Choroid plexus epithelial cell (primary cell): ENCODE measurements at regions not wholly inside any gene's neighbourhood (a gene's known extent, or its start where the extent isn't known, plus 50 kb on each side); places are given as distances from the start of the nearest gene placed in this dataset.

Experiments
- DNase-seq: peaks from one replicate; pipeline ENCODE4 v3.0.0-alpha.2; 2010; ENCODE audit warnings: low read depth
- H3K4me3 ChIP-seq: 2 replicates; pipeline ENCODE4 v1.5.1; 2011; ENCODE audit warnings: low read depth, mild to moderate bottlenecking, control low read depth, low read length, moderate library complexity
- TF ChIP-seq, protein P1 (sequence below): conservative IDR thresholded peaks from 2 replicates; pipeline ENCODE4 v1.5.1; 2011; ENCODE audit warnings: low read depth, mild to moderate bottlenecking, control low read depth, inconsistent platforms, low read length, moderate library complexity

DNA sequence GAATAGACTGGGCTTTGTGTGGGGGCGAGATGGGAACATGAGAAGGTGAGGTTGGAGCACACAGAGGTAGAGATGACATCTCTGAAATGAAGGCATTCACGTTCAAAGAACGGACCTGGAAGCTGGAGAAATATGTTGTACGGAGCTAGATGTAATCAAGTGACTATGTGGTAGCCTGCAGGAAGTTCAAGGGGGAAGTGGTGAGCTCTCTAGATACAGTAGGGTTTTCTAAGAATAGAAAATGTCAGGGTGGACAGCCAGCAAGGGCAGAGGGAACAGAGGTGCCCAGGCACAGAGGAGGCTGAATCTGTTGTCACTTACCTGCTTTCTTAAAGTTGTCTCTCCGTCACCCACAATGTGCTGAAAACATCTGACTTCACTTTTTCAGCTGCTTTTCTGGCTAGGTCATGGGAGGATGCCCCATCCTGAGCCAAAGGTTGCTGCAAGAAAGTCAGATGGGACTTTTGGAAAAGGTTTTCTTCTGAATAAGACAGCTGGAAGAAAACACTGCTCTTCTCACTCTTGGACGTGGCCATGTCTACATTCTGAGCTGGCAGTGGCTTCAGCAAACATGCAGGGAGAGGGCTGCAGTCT lies 171.5 kb upstream of the B3GAT1 start:
- DNase-seq, result no peak
- no peak overlapping the region for H3K4me3 ChIP-seq
- TF ChIP-seq, protein P1, sequence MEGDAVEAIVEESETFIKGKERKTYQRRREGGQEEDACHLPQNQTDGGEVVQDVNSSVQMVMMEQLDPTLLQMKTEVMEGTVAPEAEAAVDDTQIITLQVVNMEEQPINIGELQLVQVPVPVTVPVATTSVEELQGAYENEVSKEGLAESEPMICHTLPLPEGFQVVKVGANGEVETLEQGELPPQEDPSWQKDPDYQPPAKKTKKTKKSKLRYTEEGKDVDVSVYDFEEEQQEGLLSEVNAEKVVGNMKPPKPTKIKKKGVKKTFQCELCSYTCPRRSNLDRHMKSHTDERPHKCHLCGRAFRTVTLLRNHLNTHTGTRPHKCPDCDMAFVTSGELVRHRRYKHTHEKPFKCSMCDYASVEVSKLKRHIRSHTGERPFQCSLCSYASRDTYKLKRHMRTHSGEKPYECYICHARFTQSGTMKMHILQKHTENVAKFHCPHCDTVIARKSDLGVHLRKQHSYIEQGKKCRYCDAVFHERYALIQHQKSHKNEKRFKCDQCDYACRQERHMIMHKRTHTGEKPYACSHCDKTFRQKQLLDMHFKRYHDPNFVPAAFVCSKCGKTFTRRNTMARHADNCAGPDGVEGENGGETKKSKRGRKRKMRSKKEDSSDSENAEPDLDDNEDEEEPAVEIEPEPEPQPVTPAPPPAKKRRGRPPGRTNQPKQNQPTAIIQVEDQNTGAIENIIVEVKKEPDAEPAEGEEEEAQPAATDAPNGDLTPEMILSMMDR, result no peak

DNA sequence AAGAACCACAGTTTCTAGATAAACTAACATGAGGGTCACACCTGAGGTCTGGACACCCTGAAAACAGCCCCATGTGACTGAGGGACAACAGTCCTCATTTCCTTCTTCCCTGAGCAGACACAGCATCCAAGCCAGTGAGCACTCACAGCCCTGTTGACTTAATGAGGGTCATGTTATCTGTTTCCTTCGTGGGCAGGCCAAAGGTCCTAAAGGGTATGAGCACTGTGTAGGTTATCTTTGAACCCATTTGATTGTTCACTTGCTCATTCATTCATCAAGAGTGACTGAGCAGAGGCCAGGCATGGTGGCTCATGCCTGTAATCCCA lies 170.7 kb upstream of the B3GAT1 start:
- TF ChIP-seq, protein P1, result no peak
- no peak for DNase-seq
- no peak overlapping the region for H3K4me3 ChIP-seq

DNA sequence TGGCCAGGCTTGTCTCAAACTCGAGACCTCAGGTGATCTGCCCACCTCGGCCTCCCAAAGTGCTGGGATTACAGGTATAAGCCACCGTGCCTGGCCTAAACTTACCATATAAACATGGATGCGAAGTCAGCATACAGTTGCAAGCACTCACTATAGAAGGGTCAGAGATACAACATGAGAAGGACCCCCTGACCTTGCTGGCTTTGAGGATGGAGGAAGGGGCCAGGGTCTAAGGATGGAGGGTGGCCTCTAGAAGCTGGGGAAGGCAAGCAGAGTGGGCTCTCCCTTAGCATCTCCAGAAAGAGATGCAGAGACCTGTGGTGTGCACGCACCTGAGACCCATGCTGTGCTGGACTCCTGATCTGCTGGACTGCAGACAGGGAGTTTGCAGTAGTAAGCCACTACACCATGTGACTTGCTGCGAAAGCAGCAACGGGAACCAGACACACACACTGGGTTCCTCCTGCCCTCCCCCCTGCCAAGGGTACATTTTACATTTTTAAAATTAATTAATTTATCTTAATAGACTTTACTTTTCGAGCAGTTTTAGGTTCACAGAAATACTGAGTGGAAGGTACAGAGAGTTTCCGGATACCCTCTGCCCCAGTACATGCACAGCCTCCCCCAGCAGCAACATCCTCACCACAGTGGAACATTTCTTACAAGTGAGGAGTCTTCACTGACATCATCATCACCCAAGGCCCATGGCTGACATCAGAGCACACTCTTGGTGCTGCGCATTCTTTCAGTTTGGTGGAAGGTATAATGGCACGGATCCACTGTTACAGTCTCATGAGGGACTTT lies 170.1 kb upstream of the B3GAT1 start:
- no peak for DNase-seq
- no peak overlapping the region for H3K4me3 ChIP-seq
- TF ChIP-seq, protein P1, result no peak

DNA sequence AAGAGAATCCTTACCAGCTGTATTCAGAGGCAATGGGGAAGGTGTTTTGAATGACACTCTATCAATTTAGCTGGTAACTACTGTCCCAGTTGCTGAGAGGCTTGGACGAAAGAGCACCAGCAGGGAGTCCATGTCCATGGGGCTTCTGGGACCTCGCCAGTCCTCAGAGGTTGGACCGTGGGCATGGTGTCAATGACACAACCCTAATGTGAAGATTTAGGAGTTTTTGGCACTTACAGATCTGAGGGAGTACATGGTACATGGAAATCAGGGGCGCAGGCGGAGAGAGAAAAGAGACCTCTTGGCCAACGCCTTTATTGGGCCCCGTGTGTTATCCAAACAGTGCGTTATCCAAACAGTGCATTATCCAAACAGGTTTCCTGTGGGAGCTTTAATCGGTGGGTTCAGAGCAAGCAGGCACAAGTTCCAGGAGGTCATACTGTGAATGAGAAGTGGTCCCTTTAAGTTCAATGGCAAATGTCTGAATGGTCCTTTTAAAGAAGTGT lies 169.1 kb upstream of the B3GAT1 start:
- no peak overlapping the region for H3K4me3 ChIP-seq
- DNase-seq, result no peak
- TF ChIP-seq, protein P1, result no peak

DNA sequence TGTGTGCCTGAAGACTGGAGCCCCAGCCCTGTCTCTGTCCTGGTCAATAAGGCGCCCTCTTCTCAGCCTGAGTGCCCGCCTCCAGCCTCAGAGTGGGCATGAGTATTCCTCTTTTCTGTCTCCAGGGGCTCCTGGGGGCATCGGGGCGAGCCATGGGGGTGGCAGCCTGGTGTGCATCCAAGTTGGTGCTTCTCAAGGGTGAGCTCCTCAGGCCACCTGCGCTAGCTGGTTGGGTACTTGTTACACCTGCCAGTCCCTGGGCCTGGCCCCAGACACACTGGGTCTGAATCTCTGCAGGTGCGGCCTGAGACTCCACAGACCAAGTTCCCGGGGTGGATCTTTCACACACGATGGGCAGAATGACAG lies 168.6 kb upstream of the B3GAT1 start:
- DNase-seq, result no peak
- TF ChIP-seq, protein P1, result no peak

DNA sequence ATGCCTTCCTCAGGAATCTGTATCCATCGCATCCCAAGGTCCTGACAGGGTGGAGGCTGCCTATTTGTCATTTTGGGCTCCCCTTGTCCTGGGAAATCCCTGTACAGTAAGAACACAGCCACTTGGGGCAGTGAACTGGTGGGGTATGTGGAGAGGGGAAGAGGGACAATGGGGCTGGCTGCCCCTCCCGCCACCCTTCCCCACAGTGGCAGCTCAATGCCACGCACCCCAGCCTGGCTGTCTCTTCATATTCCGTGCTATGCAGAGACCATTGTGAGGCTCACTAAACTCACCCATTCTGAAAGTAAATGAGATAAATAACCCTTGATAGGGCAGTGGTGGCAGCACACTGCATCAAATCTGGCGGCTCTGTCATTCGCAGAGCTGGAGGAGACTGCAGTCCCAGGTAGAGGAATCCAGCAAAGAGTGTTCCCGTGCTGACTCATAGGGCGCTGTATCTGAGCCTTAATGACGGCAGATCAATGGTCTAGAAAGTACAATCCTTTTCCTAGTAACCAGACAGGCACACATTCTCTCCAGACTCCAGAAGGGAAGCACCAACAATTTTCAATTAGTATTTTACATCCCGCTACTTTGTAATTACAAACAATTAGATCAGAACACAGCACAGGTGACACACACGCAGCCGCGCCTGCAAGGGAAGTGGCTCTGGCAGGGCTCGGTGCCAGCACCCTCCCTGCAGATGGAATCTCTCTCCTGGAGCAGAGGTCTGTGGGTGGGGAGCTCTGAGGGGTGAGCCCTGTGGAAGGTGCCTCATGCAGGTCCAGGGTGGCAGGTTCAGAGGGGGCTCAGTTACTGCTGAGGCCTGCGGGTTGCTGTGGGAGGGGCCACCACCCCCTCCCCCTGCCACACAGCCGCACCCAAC lies 167.9 kb upstream of the B3GAT1 start:
- no peak for DNase-seq
- H3K4me3 ChIP-seq, result no peak overlapping the region
- TF ChIP-seq, protein P1, result no peak

More for the DNA sequence above, 168.6 kb upstream of the B3GAT1 start:
- H3K4me3 ChIP-seq, result no peak overlapping the region
